ENCODE measurements at regions not wholly inside any gene's neighbourhood (a gene's known extent, or its start where the extent isn't known, plus 50 kb on each side); places are given as distances from the start of the nearest gene placed in this dataset.

DNA sequence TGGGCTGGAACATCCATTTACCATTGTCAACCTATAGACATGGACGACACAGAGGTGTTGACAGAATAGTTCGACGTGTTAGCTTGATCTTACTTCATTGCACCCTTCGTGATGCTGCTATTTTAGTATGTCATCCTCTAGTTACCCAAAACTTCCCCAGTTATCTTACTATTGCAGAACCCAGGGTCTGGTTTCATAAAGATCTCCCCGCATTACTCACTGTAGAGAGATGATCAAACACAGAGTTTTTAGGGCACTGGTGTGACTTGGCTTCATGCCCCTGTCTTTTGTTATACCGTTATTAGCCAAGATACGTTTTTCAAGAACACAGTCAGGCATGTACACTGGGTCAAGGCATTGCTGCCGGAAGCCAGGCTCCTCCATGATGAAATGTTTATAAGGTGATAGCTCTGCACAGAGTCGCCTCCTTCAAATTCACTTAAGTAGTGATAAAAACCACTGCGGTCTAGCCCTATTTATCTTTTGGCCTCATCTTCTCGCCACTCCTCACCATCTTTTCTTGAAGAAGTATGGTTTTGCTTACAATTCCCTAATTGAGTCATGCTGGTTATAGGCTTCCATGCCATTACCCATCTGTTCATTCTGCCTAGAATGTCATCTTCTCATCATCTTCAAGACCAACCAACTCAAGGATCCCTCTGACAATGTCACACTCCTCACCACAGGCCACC lies 1127.9 kb downstream of the VRK1 start:
- no peak for DNase-seq (ENCODE audit: low read depth)
- TF ChIP-seq, protein P1, sequence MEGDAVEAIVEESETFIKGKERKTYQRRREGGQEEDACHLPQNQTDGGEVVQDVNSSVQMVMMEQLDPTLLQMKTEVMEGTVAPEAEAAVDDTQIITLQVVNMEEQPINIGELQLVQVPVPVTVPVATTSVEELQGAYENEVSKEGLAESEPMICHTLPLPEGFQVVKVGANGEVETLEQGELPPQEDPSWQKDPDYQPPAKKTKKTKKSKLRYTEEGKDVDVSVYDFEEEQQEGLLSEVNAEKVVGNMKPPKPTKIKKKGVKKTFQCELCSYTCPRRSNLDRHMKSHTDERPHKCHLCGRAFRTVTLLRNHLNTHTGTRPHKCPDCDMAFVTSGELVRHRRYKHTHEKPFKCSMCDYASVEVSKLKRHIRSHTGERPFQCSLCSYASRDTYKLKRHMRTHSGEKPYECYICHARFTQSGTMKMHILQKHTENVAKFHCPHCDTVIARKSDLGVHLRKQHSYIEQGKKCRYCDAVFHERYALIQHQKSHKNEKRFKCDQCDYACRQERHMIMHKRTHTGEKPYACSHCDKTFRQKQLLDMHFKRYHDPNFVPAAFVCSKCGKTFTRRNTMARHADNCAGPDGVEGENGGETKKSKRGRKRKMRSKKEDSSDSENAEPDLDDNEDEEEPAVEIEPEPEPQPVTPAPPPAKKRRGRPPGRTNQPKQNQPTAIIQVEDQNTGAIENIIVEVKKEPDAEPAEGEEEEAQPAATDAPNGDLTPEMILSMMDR (conservative IDR thresholded peaks at IDR 0.05; ENCODE audit: control insufficient read depth, insufficient read depth, low read depth, low read length): no peak
- H3K4me3 ChIP-seq (ENCODE audit: control insufficient read depth, low read depth, low read length): no peak overlapping the region

DNA sequence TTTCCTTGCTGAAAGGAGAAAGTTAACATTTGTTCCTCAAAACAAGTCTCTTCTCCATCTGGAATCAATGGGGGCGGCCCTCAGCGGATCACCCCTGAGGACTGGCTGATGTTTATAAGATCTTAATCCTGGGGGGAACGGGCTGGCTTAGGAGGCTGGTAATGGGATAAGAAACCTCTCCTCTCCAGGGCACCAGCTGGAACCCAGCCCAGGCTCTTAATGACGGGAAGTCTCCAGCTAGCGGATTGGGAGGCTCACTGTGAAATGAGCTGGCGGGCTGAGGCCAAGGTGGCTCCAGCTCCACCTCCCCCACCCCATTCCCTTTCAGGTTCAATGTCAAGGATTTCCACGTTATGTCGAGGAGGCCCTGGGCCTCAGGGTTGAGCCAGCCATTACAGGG lies 1133.0 kb downstream of the VRK1 start:
- no peak for DNase-seq (ENCODE audit: low read depth)
- TF ChIP-seq, protein P1 (conservative IDR thresholded peaks at IDR 0.05; ENCODE audit: control insufficient read depth, insufficient read depth, low read depth, low read length): no peak
- no peak overlapping the region for H3K4me3 ChIP-seq (ENCODE audit: control insufficient read depth, low read depth, low read length)

DNA sequence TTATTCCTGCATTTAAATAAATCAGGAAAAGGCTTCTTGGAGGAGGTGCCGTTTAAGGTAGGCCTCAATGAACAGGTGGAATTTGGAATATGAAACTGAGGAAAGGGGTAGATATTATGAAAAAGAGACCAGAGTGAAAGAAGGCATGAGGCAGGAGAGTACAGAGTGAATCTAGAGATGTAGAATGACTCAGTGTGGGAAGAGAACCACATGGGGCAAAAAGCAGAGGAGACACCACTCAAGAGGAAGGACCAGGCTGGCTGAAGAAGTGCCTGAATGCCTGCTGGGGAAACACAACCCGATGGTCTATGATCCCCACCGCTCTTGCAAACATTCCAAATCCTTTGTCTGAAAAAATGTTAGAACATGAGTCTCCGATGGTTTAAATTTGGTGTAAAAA lies 1134.1 kb downstream of the VRK1 start:
- no peak for DNase-seq (ENCODE audit: low read depth)
- TF ChIP-seq, protein P1 (conservative IDR thresholded peaks at IDR 0.05; ENCODE audit: control insufficient read depth, insufficient read depth, low read depth, low read length): no peak
- H3K4me3 ChIP-seq (ENCODE audit: control insufficient read depth, low read depth, low read length): no peak overlapping the region

DNA sequence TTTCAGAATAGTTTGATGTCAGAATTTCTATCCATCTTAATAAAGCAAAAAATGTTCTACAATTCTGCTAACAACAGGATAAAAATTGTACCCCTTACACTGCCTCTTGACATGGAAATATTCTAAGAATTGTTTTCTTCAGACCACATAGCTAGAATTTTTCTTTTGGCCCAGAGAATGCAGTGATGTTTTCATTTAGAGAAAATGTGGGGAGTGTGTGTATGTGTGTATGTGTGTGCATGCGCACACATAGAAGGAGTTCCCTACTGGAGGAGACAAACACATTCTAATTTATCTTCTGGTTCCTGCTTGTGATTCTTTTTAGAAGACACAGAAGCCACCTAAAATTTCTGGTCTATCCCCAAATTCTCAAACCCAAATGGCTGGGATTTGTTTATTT lies 1145.7 kb downstream of the VRK1 start:
- DNase-seq (ENCODE audit: low read depth): no peak
- no peak overlapping the region for H3K4me3 ChIP-seq (ENCODE audit: control insufficient read depth, low read depth, low read length)
- TF ChIP-seq, protein P1 (conservative IDR thresholded peaks at IDR 0.05; ENCODE audit: control insufficient read depth, insufficient read depth, low read depth, low read length): no peak

DNA sequence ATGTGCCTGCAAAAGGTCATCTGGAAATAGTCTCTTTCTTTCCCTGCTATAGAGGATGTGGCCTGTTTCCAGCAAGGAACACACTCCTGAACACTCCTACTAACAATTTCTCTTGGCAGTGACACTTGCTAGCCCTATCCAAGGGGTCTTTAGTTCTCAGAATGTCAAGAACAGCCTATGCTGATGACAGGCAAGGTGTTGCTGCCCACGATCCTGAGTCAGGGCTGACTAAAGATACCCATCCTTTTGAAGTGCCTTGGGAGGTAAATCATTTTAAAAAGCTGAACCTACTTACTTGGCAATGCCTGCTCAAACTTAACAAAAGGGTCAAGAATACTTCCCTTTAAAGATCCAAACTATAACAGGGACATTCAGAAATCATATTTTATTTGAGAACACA lies 1146.4 kb downstream of the VRK1 start:
- TF ChIP-seq, protein P1 (conservative IDR thresholded peaks at IDR 0.05; ENCODE audit: control insufficient read depth, insufficient read depth, low read depth, low read length): no peak
- DNase-seq (ENCODE audit: low read depth): no peak
- no peak overlapping the region for H3K4me3 ChIP-seq (ENCODE audit: control insufficient read depth, low read depth, low read length)

DNA sequence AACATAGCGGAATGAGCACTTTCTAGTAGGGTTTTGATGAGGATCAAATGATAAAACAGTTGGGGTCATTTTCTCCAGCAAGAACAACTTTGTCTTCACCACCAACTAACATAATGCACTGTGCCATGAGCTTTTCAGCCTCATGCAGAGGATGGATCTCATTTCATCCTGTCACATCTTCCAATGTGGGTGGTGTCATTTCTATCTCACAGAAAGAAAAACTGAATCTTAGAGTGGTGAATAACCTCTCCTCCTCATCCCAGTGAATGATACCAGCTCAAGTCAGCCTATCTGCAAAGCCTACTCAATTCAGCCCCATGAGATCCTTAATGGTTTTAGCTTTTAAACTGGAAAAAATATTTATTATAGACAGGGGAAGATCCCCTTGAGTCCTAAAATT lies 1147.2 kb downstream of the VRK1 start:
- no peak for DNase-seq (ENCODE audit: low read depth)
- H3K4me3 ChIP-seq (ENCODE audit: control insufficient read depth, low read depth, low read length): no peak overlapping the region
- TF ChIP-seq, protein P1 (conservative IDR thresholded peaks at IDR 0.05; ENCODE audit: control insufficient read depth, insufficient read depth, low read depth, low read length): no peak

DNA sequence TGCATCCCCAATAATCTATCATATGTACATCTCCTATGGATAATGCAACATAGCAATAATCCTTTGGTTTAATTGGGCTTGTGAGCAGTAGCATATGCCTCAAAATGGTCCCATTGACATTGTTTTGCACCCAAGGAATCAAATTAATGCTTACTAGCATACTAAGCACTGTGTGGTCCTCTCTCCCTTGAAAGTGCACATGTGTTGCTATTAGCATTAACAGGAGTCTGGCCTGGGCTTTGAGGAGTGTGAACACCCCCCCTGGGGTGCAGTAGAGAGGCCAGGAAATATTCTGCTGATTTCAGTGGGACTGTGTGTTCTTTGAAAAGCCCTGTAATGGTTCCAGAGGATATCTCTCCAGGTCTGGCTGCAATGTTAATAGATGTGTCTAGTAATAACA lies 1148.4 kb downstream of the VRK1 start:
- no peak for DNase-seq (ENCODE audit: low read depth)
- TF ChIP-seq, protein P1 (conservative IDR thresholded peaks at IDR 0.05; ENCODE audit: control insufficient read depth, insufficient read depth, low read depth, low read length): no peak
- no peak overlapping the region for H3K4me3 ChIP-seq (ENCODE audit: control insufficient read depth, low read depth, low read length)

Data from fibroblast of mammary gland (primary cell).